Stimulated activated naive CD8-positive, alpha-beta T cell treated with anti-CD3 and anti-CD28 coated beads, Interleukin-15, amount 100 ng/mL, for 72 hours (primary cell): ENCODE measurements at regions not wholly inside any gene's neighbourhood (a gene's known extent, or its start where the extent isn't known, plus 50 kb on each side); places are given as distances from the start of the nearest gene placed in this dataset.
A peak's percentile ranks its signal among the peaks of the same experiment; 100 is the strongest.

ENCODE experiments used
- ATAC-seq: fragments of 150-1000 bp; cut with Tn5 transposase; 2 replicates; pipeline ENCODE4 v1.10.0; 2021; ENCODE audit warnings: mild to moderate bottlenecking, moderate library complexity
- DNase-seq, 2 donors: peaks; one replicate each; pipeline ENCODE4 v3.0.0; 2021 to 2022
- H3K27ac Mint-ChIP-seq, 2 donors: one replicate each; pipeline ENCODE4 v1.8.0; 2022; ENCODE audit warnings: mild to moderate bottlenecking in 2 of 2, mixed read lengths in 2 of 2, moderate library complexity in 2 of 2
- H3K27me3 Mint-ChIP-seq: one replicate; pipeline ENCODE4 v1.8.0; 2022; ENCODE audit warnings: mixed read lengths
- H3K4me1 Mint-ChIP-seq: one replicate; pipeline ENCODE4 v1.8.0; 2022; ENCODE audit warnings: mild to moderate bottlenecking, mixed read lengths
- H3K4me3 Mint-ChIP-seq, 2 donors: one replicate each; pipeline ENCODE4 v1.8.0; 2022; ENCODE audit warnings: mild to moderate bottlenecking in 2 of 2, mixed read lengths in 2 of 2, moderate library complexity in 1 of 2
- H3K9me3 Mint-ChIP-seq, 2 donors: one replicate each; pipeline ENCODE4 v1.8.0; 2022; ENCODE audit warnings: mixed read lengths in 2 of 2

DNA sequence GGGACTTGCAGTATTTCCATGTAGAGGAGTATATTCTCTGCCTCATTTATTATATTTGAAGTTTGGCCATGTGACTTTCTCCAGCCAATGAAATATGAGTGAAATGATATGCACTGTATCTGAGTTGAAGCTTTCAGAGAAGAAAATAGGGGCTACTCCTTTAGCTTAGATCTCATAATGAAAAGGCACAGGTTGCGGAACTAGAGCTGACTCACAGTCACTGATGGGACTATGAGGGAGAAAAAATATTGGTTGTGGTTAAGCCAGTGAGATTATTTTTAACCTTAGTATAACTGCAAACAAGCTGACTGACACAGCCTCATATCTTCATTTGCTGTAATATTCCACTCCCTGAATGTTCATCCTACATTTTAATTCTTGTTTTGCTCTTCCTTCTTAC is 1104.3 kb downstream of the RPA4 start:
- no peaks in the 10 kb centered on the region for H3K27me3 Mint-ChIP-seq
- peaks cover 0 to 8% of the 10 kb centered on the region in 2 donors for H3K9me3 Mint-ChIP-seq
- ATAC-seq (no peak), DNase-seq (no peak)
- no peak overlapping the region for H3K27ac Mint-ChIP-seq
- no peak overlapping the region for H3K4me3 Mint-ChIP-seq
- H3K4me1 Mint-ChIP-seq: no peaks in the 10 kb centered on the region

DNA sequence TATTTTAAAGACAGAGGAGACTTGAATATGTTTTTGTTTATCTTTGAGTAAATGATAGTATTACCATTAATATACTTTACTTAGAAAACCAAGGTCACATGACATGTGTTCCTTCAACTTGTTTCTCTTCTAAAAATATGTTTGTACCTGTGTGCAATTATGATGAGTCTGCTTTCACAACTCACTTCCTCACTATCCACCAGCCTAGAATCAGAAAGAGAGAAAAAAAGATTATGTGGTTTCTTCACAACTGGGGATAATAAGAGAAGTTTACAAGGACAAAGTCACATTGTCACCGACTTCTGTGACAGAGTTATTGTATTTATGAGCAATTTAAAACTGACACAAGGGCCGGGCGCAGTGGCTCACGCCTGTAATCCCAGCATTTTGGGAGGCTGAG is 1112.1 kb downstream of the RPA4 start:
- no peak for ATAC-seq
- H3K4me1 Mint-ChIP-seq: no peaks in the 10 kb centered on the region
- H3K27me3 Mint-ChIP-seq: no peaks in the 10 kb centered on the region
- H3K4me3 Mint-ChIP-seq: no peak overlapping the region
- H3K27ac Mint-ChIP-seq: no peak overlapping the region
- no peak for DNase-seq
- H3K9me3 Mint-ChIP-seq: peaks cover 5 to 8% of the 10 kb centered on the region in 2 donors

DNA sequence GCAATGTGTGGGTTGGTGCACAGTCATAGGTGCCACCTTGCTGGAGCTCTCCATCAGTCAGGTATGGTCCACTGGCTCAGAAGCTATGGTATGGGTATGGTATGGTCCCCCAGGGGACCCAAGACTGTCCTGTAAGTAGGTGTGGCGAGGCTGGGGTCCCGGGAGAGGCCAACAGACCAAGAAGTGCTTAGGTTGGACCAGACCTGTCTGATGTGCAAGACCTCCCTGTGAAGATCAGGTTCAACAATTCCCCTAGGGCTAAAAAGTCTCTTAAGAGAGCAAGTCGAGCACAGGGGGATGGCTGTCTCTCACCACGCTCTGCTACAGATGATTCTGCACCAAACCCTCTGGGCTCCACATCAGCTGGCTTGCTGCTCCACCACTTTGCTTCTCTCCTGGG is 1145.0 kb downstream of the RPA4 start:
- no peaks in the 10 kb centered on the region for H3K9me3 Mint-ChIP-seq

DNA sequence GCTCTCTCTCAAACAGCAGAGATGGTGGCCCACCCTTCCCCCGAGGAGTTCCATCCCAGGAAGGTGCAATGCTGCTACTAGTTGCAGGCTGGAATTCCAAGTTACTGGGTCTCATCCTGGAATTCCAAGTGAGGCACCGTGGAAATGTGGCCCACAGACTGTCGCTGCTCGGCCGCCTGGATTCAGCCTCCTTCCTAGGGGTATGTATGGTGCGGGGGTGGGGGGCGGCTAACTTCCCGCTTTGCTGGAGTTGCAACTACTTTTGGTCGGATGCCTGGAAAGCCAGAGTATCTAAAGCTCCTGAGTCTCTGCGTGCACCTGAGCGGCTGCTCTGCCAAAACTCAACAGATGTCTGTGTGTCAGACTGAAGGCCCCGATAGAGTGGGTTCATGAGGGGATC is 1146.2 kb downstream of the RPA4 start:
- Mint-ChIP-seq H3K9me3 (no peaks in the 10 kb centered on the region), H3K27me3 (no peaks in the 10 kb centered on the region), H3K27ac (no peak overlapping the region), H3K4me3 (no peak overlapping the region), H3K4me1 (no peaks in the 10 kb centered on the region)
- no peak for ATAC-seq
- DNase-seq: no peak

More for the DNA sequence above, 1145.0 kb downstream of the RPA4 start:
- H3K4me1 Mint-ChIP-seq: no peaks in the 10 kb centered on the region
- H3K27ac Mint-ChIP-seq: peak overlapping the region in 1 of 2 donors; percentile 19
- H3K27me3 Mint-ChIP-seq: no peaks in the 10 kb centered on the region
- DNase-seq: no peak
- H3K4me3 Mint-ChIP-seq: no peak overlapping the region
- ATAC-seq: no peak

DNA sequence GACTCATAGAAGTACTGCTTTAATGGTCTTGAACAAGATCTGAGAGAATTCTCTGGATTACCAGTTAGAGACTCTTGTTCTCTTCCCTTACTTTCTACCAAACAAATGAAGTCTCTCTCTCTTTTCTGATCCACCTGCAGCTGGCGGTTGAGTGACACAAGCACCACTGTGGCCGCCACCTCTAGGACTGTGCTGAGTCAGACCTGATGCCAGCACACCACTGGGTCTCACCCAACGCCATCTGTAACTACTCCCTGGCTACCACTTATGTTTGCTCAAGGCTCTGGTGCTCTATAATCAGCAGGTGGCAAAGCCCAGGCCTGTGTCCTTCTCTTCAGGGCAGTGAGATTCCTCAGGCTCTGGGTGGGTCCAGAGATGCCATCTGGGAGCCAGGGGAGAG is 1173.5 kb downstream of the RPA4 start:
- H3K27me3 Mint-ChIP-seq: no peaks in the 10 kb centered on the region
- no peak overlapping the region for H3K4me3 Mint-ChIP-seq
- no peak for ATAC-seq
- no peak overlapping the region for H3K27ac Mint-ChIP-seq
- no peak for DNase-seq
- H3K4me1 Mint-ChIP-seq: no peaks in the 10 kb centered on the region
- peaks cover 5 to 28% of the 10 kb centered on the region in 2 donors for H3K9me3 Mint-ChIP-seq

DNA sequence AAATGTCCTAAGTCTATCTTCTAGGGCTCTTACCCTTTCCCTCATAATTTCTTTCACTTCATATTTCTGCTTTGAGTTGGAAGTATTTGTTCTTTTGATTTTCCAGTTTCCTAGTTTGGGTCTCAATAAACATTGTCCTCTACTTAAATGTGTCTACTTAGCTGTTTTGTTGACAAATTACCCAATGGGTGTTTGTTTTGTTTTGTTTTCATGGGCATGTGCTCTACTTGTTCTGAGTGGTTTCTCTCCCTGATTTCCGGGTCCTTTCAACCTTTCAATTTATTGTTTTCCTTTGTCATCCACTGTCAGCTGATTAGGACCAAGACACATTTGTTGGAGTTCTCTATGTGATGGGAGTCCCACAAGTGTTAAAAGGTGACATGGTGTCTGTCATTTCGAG is 1181.4 kb downstream of the RPA4 start:
- Mint-ChIP-seq H3K27ac (no peak overlapping the region), H3K4me1 (no peaks in the 10 kb centered on the region), H3K27me3 (no peaks in the 10 kb centered on the region), H3K9me3 (no peaks in the 10 kb centered on the region), H3K4me3 (no peak overlapping the region)
- ATAC-seq: no peak
- no peak for DNase-seq

DNA sequence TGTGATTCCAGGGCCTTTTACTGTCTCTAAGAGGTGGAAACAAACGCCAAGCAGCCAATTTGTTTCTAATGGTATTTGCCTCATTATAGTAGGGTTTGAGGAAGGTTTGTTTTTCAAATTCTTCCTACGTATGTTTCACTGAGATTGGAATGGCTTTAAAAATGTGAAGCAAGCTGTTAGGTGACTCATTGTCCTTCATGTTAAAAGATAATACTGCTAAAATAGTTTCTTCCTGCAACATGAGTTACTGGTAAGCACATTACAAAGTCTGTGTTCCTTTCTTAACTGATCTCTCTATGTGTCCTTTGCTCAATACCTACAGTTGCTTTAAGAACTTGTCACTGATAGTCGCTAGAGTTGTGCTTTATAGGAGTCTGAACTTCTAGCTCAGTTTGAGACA is 1183.9 kb downstream of the RPA4 start:
- Mint-ChIP-seq H3K27me3 (no peaks in the 10 kb centered on the region), H3K9me3 (peaks cover 0 to 6% of the 10 kb centered on the region in 2 donors), H3K4me1 (no peaks in the 10 kb centered on the region), H3K4me3 (no peak overlapping the region), H3K27ac (no peak overlapping the region)
- no peak for ATAC-seq
- DNase-seq: no peak

DNA sequence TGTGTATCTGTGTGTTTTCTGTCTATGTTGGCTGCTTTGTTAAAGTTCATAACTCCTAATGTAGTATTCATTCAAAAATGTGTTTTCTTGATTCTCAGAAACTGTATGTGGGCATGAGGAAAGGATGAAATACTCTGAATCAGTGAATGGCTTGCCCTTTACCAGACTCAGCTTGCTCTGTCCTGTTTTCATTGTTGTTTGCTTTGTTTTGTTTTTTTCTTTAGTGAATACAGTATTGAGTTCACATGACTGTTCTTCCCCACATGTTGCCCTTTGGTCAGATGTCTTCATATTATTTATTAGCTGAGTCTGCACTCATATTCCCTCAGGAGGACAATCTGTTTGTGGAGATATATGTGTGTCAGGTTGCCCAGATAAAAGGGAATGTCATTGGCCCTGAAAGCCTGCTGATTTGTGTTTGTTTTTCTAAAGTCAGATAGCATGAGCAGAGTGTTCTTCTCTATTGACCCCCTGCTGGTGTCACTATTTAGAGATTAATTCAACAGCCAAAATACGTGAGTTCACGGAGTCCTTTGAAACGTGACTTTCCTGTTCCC is 1184.4 kb downstream of the RPA4 start:
- Mint-ChIP-seq H3K4me1 (no peaks in the 10 kb centered on the region), H3K9me3 (peaks cover 0 to 6% of the 10 kb centered on the region in 2 donors), H3K27me3 (no peaks in the 10 kb centered on the region), H3K27ac (no peak overlapping the region), H3K4me3 (no peak overlapping the region)
- ATAC-seq (no peak), DNase-seq (no peak)

DNA sequence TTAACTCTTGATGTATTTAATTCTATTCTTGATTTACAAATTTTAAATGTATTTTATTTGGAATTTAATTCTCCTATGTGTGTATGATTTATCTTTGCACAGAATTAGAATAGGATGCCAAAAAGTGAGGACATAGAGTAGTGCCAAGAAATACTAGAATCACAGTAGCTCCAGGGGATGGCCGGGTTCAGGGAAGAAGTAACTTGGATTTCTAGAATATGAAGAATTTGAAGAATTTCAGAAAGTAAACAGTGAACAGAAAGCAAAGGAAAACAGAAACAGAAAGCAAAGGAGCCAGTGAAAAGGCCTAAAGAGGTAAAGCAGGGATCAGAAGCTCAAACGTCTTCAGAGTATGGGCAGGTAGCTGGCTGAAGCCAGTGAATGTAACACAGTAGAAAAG is 1187.6 kb downstream of the RPA4 start:
- no peak for ATAC-seq
- peaks cover 0 to 6% of the 10 kb centered on the region in 2 donors for H3K9me3 Mint-ChIP-seq
- H3K27me3 Mint-ChIP-seq: no peaks in the 10 kb centered on the region
- DNase-seq: no peak
- H3K27ac Mint-ChIP-seq: no peak overlapping the region
- no peak overlapping the region for H3K4me3 Mint-ChIP-seq
- no peaks in the 10 kb centered on the region for H3K4me1 Mint-ChIP-seq

DNA sequence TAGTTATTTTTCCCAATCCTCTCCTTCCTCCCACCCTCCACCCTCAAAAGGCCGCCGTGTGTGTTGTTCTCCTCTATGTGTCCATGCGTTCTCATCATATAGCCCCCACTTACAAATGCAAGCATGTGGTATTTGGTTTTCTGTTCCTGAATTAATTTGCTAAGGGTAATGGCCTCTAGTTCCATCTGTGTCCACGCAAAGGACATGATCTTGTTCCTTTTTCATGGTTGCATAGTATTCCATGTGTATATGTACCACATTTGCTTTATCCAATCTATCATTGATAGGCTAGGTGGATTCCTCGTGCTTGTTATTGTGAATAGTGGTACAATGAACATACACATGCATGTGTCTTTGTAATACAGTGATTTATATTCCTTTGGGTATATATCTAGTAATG is 1193.7 kb downstream of the RPA4 start:
- Mint-ChIP-seq H3K4me1 (no peaks in the 10 kb centered on the region), H3K9me3 (no peaks in the 10 kb centered on the region), H3K27ac (no peak overlapping the region), H3K4me3 (no peak overlapping the region), H3K27me3 (no peaks in the 10 kb centered on the region)
- ATAC-seq (no peak), DNase-seq (no peak)

DNA sequence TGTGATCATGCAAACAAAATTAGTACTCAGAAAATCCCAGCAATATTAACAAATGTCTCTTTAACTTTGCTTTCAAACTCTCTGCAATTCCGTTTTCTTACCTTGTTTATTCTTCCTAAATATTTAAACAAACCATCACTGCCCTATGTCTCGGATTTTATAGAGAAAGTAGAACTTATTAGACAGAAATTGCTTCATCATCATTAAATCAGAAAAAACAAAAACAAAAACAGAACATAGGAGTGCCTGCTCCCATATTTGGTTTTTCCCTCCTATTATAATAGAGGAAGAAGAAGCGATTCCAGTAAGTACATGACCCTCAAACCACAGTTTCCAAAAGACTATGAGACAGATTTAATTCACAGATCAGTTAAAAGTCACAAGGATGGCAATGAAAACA is 1228.0 kb downstream of the RPA4 start:
- Mint-ChIP-seq H3K27ac (peak overlapping the region in 1 of 2 donors; percentile 19), H3K9me3 (no peaks in the 10 kb centered on the region), H3K27me3 (no peaks in the 10 kb centered on the region), H3K4me3 (no peak overlapping the region), H3K4me1 (no peaks in the 10 kb centered on the region)
- DNase-seq (no peak), ATAC-seq (no peak)

DNA sequence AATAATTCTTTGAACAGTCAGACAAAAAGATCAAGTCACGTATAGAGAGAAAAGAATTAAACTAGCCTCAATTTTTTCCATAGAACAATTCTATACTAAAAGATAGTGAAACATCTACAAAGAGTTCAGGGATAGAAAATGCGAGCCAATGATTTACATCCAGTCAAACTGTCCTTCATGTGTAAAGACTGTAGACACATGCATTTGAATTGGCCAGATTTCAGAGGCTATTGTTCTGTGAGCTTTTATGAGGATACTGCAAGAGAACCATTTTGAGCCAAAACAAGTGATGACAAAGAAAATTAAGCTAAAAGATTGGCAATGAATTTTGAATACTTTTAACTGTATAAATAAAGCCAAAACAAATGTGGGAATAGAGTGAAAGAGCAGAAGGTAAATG is 1230.3 kb downstream of the RPA4 start:
- no peak for DNase-seq
- Mint-ChIP-seq H3K27ac (no peak overlapping the region), H3K4me1 (no peaks in the 10 kb centered on the region)

DNA sequence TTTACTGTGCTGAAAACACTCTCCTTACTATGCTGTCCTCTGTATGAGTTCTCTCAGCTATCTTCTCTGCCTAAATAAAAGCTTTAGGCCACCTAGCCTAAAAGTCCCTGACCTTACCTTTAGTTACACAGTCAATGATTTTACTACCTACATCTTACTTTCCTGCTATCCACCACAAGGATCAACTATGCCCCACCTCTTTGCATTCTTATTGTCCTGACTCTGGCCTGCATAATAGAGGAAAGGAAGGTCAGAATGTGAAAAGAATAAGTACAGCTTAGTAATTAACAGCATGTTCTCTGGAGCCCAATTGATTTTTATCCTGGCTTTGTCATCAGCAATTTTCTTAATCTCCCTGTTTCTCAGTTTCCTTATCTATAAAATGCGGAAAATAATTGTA is 1257.8 kb downstream of the RPA4 start:
- H3K4me3 Mint-ChIP-seq: no peak overlapping the region

More for the DNA sequence above, 1230.3 kb downstream of the RPA4 start:
- Mint-ChIP-seq H3K4me3 (no peak overlapping the region), H3K27me3 (no peaks in the 10 kb centered on the region), H3K9me3 (no peaks in the 10 kb centered on the region)
- ATAC-seq: no peak

DNA sequence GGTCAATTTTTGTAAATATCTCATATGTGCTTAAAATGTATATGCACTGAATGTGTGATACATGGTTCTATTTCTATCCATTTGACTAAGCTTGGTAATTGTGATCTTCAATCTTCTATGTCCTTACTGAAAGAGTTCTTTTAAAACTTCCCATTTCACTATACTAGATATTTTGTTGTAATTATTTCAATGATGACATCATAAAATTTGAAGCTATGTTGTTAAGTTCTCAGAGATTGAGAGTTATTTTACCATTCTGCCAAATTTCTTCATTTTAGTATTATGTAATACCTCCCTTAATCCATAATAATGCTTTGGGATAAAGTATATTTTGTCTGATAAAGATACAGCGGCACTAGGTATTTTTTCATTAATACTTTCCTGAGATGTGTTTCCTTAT is 1307.3 kb downstream of the RPA4 start:
- no peak for DNase-seq
- Mint-ChIP-seq H3K4me3 (no peak overlapping the region), H3K4me1 (no peaks in the 10 kb centered on the region), H3K9me3 (no peaks in the 10 kb centered on the region), H3K27ac (no peak overlapping the region), H3K27me3 (no peaks in the 10 kb centered on the region)
- no peak for ATAC-seq

More for the DNA sequence above, 1257.8 kb downstream of the RPA4 start:
- H3K27ac Mint-ChIP-seq: no peak overlapping the region
- H3K9me3 Mint-ChIP-seq: peaks cover 0 to 4% of the 10 kb centered on the region in 2 donors
- ATAC-seq (no peak), DNase-seq (no peak)
- H3K4me1 Mint-ChIP-seq: no peaks in the 10 kb centered on the region
- H3K27me3 Mint-ChIP-seq: no peaks in the 10 kb centered on the region

DNA sequence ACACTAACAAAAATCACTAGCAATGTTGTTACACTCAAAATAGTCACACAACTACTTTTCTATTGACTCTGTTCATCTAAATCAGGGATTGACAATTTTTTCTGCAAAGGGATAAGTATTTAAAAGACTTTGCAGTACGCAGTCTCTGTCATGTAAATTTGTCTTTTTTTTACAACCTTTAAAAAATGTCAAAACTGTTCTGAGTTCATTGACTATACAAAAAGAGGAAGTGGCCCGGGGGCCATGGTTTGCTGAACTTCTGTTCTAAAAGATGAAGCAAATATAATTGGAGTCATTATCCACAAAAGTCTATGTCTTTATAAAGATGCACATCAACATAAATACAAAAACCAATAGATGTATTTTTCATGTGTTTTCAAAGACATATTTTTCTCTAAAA is 1310.3 kb downstream of the RPA4 start:
- no peak for ATAC-seq
- no peaks in the 10 kb centered on the region for H3K27me3 Mint-ChIP-seq
- no peak overlapping the region for H3K4me3 Mint-ChIP-seq

DNA sequence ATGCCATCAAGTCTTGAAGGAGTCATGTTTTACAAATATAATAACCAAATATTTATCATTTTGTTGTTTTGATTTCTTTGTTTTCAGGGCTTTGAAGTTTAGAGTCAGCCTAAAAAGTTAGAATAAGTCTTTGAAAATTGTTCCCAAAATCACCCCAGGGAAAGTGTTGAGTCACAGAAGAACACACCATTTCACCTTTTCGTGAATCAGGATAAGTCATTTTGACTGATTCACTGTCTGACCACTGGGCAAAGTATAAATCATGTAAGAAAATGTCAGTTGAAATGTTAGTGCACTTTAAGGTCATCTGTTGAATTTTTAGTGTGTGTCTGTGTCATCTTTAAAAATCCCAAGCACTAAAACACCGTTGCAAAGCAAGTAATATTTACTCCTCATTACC is 1320.1 kb downstream of the RPA4 start:
- no peak for ATAC-seq
- DNase-seq: no peak
- no peak overlapping the region for H3K27ac Mint-ChIP-seq
- H3K4me3 Mint-ChIP-seq: no peak overlapping the region
- H3K27me3 Mint-ChIP-seq: no peaks in the 10 kb centered on the region
- no peaks in the 10 kb centered on the region for H3K4me1 Mint-ChIP-seq
- peaks cover 0 to 5% of the 10 kb centered on the region in 2 donors for H3K9me3 Mint-ChIP-seq

More for the DNA sequence above, 1310.3 kb downstream of the RPA4 start:
- DNase-seq: no peak
- H3K4me1 Mint-ChIP-seq: no peaks in the 10 kb centered on the region
- no peaks in the 10 kb centered on the region for H3K9me3 Mint-ChIP-seq
- no peak overlapping the region for H3K27ac Mint-ChIP-seq

DNA sequence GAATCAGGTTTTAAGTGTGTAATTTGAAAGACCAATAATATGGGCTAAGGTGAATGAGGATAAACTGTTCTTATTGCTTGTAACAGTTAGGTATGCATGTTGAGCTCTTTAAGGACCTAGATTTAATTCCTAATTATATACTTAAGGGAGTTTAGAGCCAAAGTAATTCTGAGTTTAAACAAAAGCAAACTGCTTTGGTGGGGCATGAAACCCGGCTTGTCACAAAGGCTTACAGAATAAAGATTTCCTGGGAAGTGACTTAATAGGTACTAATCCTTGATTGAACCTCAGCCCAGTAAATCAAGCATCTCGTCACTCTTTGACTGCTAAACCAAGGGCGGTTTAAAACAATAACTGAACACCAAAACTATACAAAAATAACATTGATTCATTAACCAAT is 1324.2 kb downstream of the RPA4 start:
- H3K4me3 Mint-ChIP-seq: no peak overlapping the region
- no peak overlapping the region for H3K27ac Mint-ChIP-seq
- H3K4me1 Mint-ChIP-seq: no peaks in the 10 kb centered on the region
- no peaks in the 10 kb centered on the region for H3K27me3 Mint-ChIP-seq
- DNase-seq (no peak), ATAC-seq (no peak)
- H3K9me3 Mint-ChIP-seq: peaks cover 5 to 7% of the 10 kb centered on the region in 2 donors
